Osteoblast (primary cell): ENCODE measurements at regions not wholly inside any gene's neighbourhood (a gene's known extent, or its start where the extent isn't known, plus 50 kb on each side); places are given as distances from the start of the nearest gene placed in this dataset.

ENCODE experiments used
- DNase-seq: peaks from one replicate; pipeline ENCODE4 v3.0.0; 2011; ENCODE audit warnings: low spot score, mixed read lengths; ENCODE audit not compliant: insufficient read length; ENCODE audit errors: missing footprints
- H2AFZ ChIP-seq: 2 replicates; pipeline ENCODE4 v1.6.0; 2011; ENCODE audit warnings: mild to moderate bottlenecking, low read length
- H3K27ac ChIP-seq: 2 replicates; pipeline ENCODE4 v1.5.1; 2011; ENCODE audit warnings: mild to moderate bottlenecking, low read depth, low read length, moderate library complexity
- H3K27me3 ChIP-seq: 2 replicates; pipeline ENCODE4 v1.6.0; 2012; ENCODE audit warnings: mild to moderate bottlenecking, control low read depth, inconsistent platforms, low read length, moderate library complexity; ENCODE audit not compliant: insufficient read depth
- H3K36me3 ChIP-seq: 2 replicates; pipeline ENCODE4 v1.5.1; 2011; ENCODE audit warnings: mild to moderate bottlenecking, low read length, control low read depth, moderate library complexity; ENCODE audit not compliant: insufficient read depth
- H3K4me1 ChIP-seq: 2 replicates; pipeline ENCODE4 v1.5.1; 2011; ENCODE audit warnings: mild to moderate bottlenecking, low read length, control low read depth, moderate library complexity; ENCODE audit not compliant: insufficient read depth
- H3K4me2 ChIP-seq: 2 replicates; pipeline ENCODE4 v1.6.0; 2011; ENCODE audit warnings: mild to moderate bottlenecking, low read length; ENCODE audit not compliant: insufficient read depth
- H3K4me3 ChIP-seq: fragments of 200-600 bp; sonication (generic); 3 replicates; pipeline ENCODE4 v1.5.1; 2012; ENCODE audit warnings: mild to moderate bottlenecking, low read length, inconsistent platforms; ENCODE audit not compliant: insufficient read depth
- H3K79me2 ChIP-seq: 2 replicates; pipeline ENCODE4 v1.6.0; 2012; ENCODE audit warnings: mild to moderate bottlenecking, low read length, control low read depth, inconsistent platforms; ENCODE audit not compliant: insufficient read depth
- H3K9me3 ChIP-seq: 2 replicates; pipeline ENCODE4 v1.5.1; 2011; ENCODE audit warnings: low read depth, low read length, control low read depth
- H4K20me1 ChIP-seq: 2 replicates; pipeline ENCODE4 v1.6.0; 2012; ENCODE audit warnings: mild to moderate bottlenecking, low read length, control low read depth; ENCODE audit not compliant: insufficient read depth
- CTCF ChIP-seq: IDR thresholded peaks from 2 replicates; pipeline ENCODE4 v1.5.1; 2011; ENCODE audit warnings: mild to moderate bottlenecking, low read depth, low read length, moderate library complexity; ENCODE audit errors: extremely low read depth

DNA sequence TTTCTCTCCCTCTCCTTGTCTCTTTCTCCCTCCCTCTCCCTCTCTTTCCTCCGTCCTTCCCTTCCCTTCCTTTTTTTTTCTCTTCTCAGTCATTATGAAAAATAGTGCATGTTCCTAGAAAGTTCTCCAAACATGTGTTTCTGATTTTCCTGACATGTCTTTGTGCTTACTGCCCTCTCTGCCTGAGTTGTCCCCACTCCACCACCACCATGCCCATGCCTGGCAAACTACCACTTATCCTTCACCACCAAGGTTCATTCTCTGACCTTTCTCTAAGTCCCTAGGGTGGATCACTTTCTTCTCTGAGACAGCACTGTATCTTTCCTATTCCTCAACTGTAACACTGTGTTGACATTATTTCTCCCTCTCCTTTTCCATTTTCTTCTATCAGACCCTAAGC lies 98.2 kb downstream of the LACC1 start:
- Histone ChIP-seq H2AFZ (no peak overlapping the region), H3K27me3 (no peaks in the 10 kb centered on the region), H3K9me3 (no peaks in the 10 kb centered on the region), H3K4me2 (no peak overlapping the region), H3K4me3 (no peak overlapping the region), H3K79me2 (no peaks in the 10 kb centered on the region), H3K36me3 (no peaks in the 10 kb centered on the region), H4K20me1 (no peaks in the 10 kb centered on the region), H3K4me1 (no peaks in the 10 kb centered on the region), H3K27ac (no peak overlapping the region)
- TF ChIP-seq CTCF, result no peak
- peak; percentile 35 for DNase-seq

DNA sequence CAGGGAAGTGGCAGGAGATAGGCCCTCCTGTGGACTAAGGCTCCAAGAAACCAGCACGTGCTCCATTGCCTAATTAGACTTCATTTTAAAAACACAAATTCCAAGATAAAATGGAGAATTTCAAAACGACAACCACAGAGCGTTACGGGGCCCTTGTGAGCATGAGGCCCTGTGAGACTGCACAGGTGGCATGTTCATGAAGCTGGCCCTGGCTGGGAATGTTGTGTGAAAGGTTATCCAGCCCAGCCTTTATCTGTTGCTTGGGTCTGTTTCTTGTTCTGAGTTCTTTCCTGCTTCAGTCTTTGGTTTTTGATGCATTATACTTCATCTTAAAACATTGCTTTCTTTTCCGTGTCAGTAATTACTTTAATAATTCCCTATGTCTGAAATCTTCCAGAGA lies 99.0 kb downstream of the LACC1 start:
- Histone ChIP-seq H3K27me3 (no peaks in the 10 kb centered on the region), H3K27ac (no peak overlapping the region), H3K4me3 (no peak overlapping the region), H3K4me2 (no peak overlapping the region), H3K79me2 (no peaks in the 10 kb centered on the region), H3K4me1 (no peaks in the 10 kb centered on the region), H3K36me3 (no peaks in the 10 kb centered on the region), H3K9me3 (no peaks in the 10 kb centered on the region), H4K20me1 (no peaks in the 10 kb centered on the region), H2AFZ (no peak overlapping the region)
- DNase-seq, result no peak
- TF ChIP-seq CTCF, result no peak

GRCh38 chr13:43979492-43979891 lies 99.8 kb downstream of the LACC1 start:
- no peak for TF ChIP-seq CTCF
- no peaks in the 10 kb centered on the region for H3K9me3 ChIP-seq
- H3K79me2 ChIP-seq, result no peaks in the 10 kb centered on the region
- no peak overlapping the region for H3K4me2 ChIP-seq
- no peaks in the 10 kb centered on the region for H4K20me1 ChIP-seq
- H2AFZ ChIP-seq, result no peak overlapping the region
- no peaks in the 10 kb centered on the region for H3K4me1 ChIP-seq
- H3K27ac ChIP-seq, result no peak overlapping the region
- no peak for DNase-seq
- H3K27me3 ChIP-seq, result no peaks in the 10 kb centered on the region
- no peak overlapping the region for H3K4me3 ChIP-seq
- H3K36me3 ChIP-seq, result no peaks in the 10 kb centered on the region

DNA sequence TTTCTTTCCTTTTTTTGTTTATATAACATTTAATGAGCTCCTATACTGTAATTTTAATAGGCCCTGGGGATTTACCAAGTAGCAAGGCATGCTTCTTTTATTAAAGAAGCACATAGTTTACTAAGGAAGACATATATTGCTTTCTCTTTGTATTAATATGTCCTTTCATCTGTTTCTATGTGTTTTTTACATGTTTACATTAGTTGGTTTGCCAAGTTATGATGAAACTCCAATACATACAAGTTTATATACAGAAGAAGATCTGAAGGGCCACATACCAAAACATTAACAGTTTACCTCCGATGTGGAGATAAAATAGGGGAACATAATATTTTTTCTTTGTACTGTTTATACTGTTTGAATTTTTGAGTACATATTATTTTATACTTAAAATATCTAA lies 100.9 kb downstream of the LACC1 start:
- Histone ChIP-seq H3K4me1 (no peaks in the 10 kb centered on the region), H3K4me3 (no peak overlapping the region)
- TF ChIP-seq CTCF, result no peak

More for the DNA sequence above, 100.9 kb downstream of the LACC1 start:
- DNase-seq, result no peak
- Histone ChIP-seq H3K27ac (no peak overlapping the region), H3K9me3 (no peaks in the 10 kb centered on the region), H3K4me2 (no peak overlapping the region), H4K20me1 (no peaks in the 10 kb centered on the region), H3K79me2 (no peaks in the 10 kb centered on the region), H3K36me3 (no peaks in the 10 kb centered on the region), H2AFZ (no peak overlapping the region), H3K27me3 (no peaks in the 10 kb centered on the region)
